Ishikawa (cell line): ENCODE measurements at regions not wholly inside any gene's neighbourhood (a gene's known extent, or its start where the extent isn't known, plus 50 kb on each side); places are given as distances from the start of the nearest gene placed in this dataset.

ENCODE experiments used
- CEBPB ChIP-seq: IDR thresholded peaks from 2 replicates; pipeline ENCODE4 v1.6.1; 2012
- CREB1 ChIP-seq: IDR thresholded peaks from 2 replicates; pipeline ENCODE4 v1.6.1; 2012; ENCODE audit warnings: low read depth
- EGR1 ChIP-seq: IDR thresholded peaks from 2 replicates; pipeline ENCODE4 v1.6.1; 2012
- EP300 ChIP-seq: IDR thresholded peaks from 2 replicates; pipeline ENCODE4 v1.6.1; 2012; ENCODE audit warnings: borderline replicate concordance
- FOXM1 ChIP-seq: IDR thresholded peaks from 2 replicates; pipeline ENCODE4 v1.6.1; 2012; ENCODE audit warnings: low read depth, borderline replicate concordance
- MAX ChIP-seq: IDR thresholded peaks from 2 replicates; pipeline ENCODE4 v1.6.1; 2012
- NFIC ChIP-seq: IDR thresholded peaks from 2 replicates; pipeline ENCODE4 v1.6.1; 2012
- RAD21 ChIP-seq: IDR thresholded peaks from 2 replicates; pipeline ENCODE4 v1.6.1; 2012; ENCODE audit warnings: low read depth
- REST ChIP-seq: IDR thresholded peaks from 2 replicates; pipeline ENCODE4 v1.6.1; 2012; ENCODE audit warnings: low read depth, mild to moderate bottlenecking
- TAF1 ChIP-seq: IDR thresholded peaks from 2 replicates; pipeline ENCODE4 v1.6.1; 2012; ENCODE audit warnings: low read depth, mild to moderate bottlenecking
- TCF12 ChIP-seq: IDR thresholded peaks from 2 replicates; pipeline ENCODE4 v1.6.1; 2012; ENCODE audit warnings: low read depth
- TEAD4 ChIP-seq: IDR thresholded peaks from 2 replicates; pipeline ENCODE4 v1.6.1; 2012
- USF1 ChIP-seq: IDR thresholded peaks from 2 replicates; pipeline ENCODE4 v1.6.1; 2012
- YY1 ChIP-seq: IDR thresholded peaks from 2 replicates; pipeline ENCODE4 v1.6.1; 2012; ENCODE audit warnings: low read depth
- ZBTB7A ChIP-seq: IDR thresholded peaks from 2 replicates; pipeline ENCODE4 v1.6.1; 2012; ENCODE audit warnings: low read depth

- TF ChIP-seq NFIC (no peak), MAX (no peak), CEBPB (no peak), TCF12 (no peak), TEAD4 (no peak), TAF1 (no peak), REST (no peak), ZBTB7A (no peak), CREB1 (no peak), USF1 (no peak)
These were observed 551.5 kb upstream of the TLE4 start for GRCh38 chr9:79020276-79020675.

GRCh38 chr9:79021084-79021483, 550.7 kb upstream of the TLE4 start:
- TF ChIP-seq MAX (no peak), ZBTB7A (no peak), CEBPB (no peak), USF1 (no peak), EP300 (no peak), CREB1 (no peak), TCF12 (no peak), REST (no peak), FOXM1 (no peak), EGR1 (no peak), TEAD4 (no peak), NFIC (no peak), TAF1 (no peak), YY1 (no peak), RAD21 (no peak)

- TF ChIP-seq TAF1 (no peak), MAX (no peak), EGR1 (no peak), REST (no peak), RAD21 (no peak), CREB1 (no peak), YY1 (no peak), CEBPB (no peak), NFIC (no peak), TEAD4 (peak; percentile 72), USF1 (no peak), FOXM1 (0 out of 2 replicates have a peak, but pooled peaks have one; percentile 20), TCF12 (no peak), ZBTB7A (no peak), EP300 (peak; percentile 56)
These were observed 548.6 kb upstream of the TLE4 start for GRCh38 chr9:79023134-79023580.

GRCh38 chr9:79026316-79026715, 545.4 kb upstream of the TLE4 start:
- TF ChIP-seq MAX (peak; percentile 52; the same call in 1 of the 2 replicates), TAF1 (no peak)
